G401.6 (cell line): ENCODE measurements at regions not wholly inside any gene's neighbourhood (a gene's known extent, or its start where the extent isn't known, plus 50 kb on each side); places are given as distances from the start of the nearest gene placed in this dataset.
"Not testable (repeated sequence)": the region's sequence is repeated elsewhere in the genome, so short reads cannot be mapped to it uniquely, and the experiment has no call there.

Source experiments
- FAIRE-seq: peaks from 2 replicates; lab custom pipeline; 2012; peaks lifted over from hg19 to GRCh38; lab: Jason Lieb, UNC

- no peak for FAIRE-seq
Observed at GRCh38 chr5:8811581-8811980, 734.3 kb downstream of the SEMA5A start.

- FAIRE-seq: no peak
Observed at GRCh38 chr5:8813180-8813579, 732.7 kb downstream of the SEMA5A start.

GRCh38 chr5:8814105-8814504 lies 731.8 kb downstream of the SEMA5A start:
- FAIRE-seq: no peak

GRCh38 chr5:8824371-8824770 lies 721.5 kb downstream of the SEMA5A start:
- no peak for FAIRE-seq

GRCh38 chr5:8825139-8825757 lies 720.6 kb downstream of the SEMA5A start:
- no peak for FAIRE-seq

GRCh38 chr5:8826508-8826907 lies 719.4 kb downstream of the SEMA5A start:
- no peak for FAIRE-seq

GRCh38 chr5:8827696-8828095 lies 718.2 kb downstream of the SEMA5A start:
- FAIRE-seq: no peak

- FAIRE-seq: no peak
Observed at GRCh38 chr5:8828596-8829322, 717.1 kb downstream of the SEMA5A start.

- FAIRE-seq: no peak
Observed at GRCh38 chr5:8829323-8830029, 716.4 kb downstream of the SEMA5A start.

- FAIRE-seq: no peak
Observed at GRCh38 chr5:8831251-8831650, 714.6 kb downstream of the SEMA5A start.

- no peak for FAIRE-seq
Observed at GRCh38 chr5:8831854-8832253, 714.0 kb downstream of the SEMA5A start.

- FAIRE-seq: no peak
Observed at GRCh38 chr5:8839361-8840055, 706.4 kb downstream of the SEMA5A start.

GRCh38 chr5:8840237-8840636 lies 705.6 kb downstream of the SEMA5A start:
- no peak for FAIRE-seq

- FAIRE-seq: not testable (repeated sequence)
Observed at GRCh38 chr5:8840746-8841145, 705.1 kb downstream of the SEMA5A start.

GRCh38 chr5:8842971-8843551 lies 702.8 kb downstream of the SEMA5A start:
- FAIRE-seq: no peak

- FAIRE-seq: no peak
Observed at GRCh38 chr5:8843771-8844170, 702.1 kb downstream of the SEMA5A start.

GRCh38 chr5:8844206-8844605 lies 701.7 kb downstream of the SEMA5A start:
- FAIRE-seq: no peak

GRCh38 chr5:8844847-8845246 lies 701.0 kb downstream of the SEMA5A start:
- FAIRE-seq: no peak

- FAIRE-seq: no peak
Observed at GRCh38 chr5:8845296-8845695, 700.6 kb downstream of the SEMA5A start.

- no peak for FAIRE-seq
Observed at GRCh38 chr5:8848366-8848765, 697.5 kb downstream of the SEMA5A start.

GRCh38 chr5:8848997-8849594 lies 696.8 kb downstream of the SEMA5A start:
- FAIRE-seq: no peak

GRCh38 chr5:8851101-8851500 lies 694.8 kb downstream of the SEMA5A start:
- no peak for FAIRE-seq
